ENCODE measurements at regions not wholly inside any gene's neighbourhood (a gene's known extent, or its start where the extent isn't known, plus 50 kb on each side); places are given as distances from the start of the nearest gene placed in this dataset.
"Not testable (repeated sequence)": the region's sequence is repeated elsewhere in the genome, so short reads cannot be mapped to it uniquely, and the experiment has no call there.

DNA sequence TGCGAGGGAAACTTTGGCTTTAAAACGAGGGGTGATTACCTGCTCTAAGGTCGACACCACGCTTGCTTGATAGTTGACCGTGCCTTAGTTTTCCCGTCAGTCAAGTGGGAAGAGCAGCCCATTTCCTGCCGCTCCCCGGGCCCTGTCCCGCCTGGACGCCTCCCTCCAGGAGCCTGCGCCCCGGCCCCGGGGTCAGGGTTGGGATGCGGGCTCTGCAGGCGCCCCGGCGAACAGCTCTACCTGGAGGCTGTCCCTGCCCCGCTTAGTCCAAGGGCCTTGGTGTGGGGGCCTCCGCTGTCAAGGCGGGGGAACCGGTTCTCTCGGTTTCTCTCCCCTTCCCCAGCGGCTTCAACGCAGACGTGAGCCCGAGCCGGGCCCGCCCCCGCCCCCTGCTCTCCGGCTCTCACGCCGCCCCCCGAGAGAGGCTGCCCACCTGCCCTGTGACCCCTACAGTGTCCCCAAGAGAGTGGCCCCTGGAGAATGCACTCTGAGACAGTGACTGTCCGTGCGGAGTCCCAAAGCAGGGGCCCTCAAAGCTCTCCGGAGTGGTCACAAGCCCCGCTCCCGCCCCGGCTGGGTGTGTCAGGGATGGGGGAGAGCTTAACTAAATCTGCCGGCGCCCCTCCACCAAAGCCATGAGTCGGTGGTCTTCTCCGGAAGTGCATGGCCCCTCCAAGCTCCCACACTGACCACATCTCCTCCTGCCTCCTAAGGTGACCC, 117.4 kb upstream of the SMURF2 start:
- DNase-seq (peak; percentile 43 to 85), ATAC-seq (ENCODE audit: low FRiP score in 2 of 2) (no peak)
- Histone ChIP-seq H3K27ac (peak overlapping the region; percentile 90 to 96 (median 91)), H3K27me3 (no peaks in the 10 kb centered on the region), H3K9me3 (no peaks in the 10 kb centered on the region), H3K36me3 (peaks cover 0 to 22% (median 13%) of the 10 kb centered on the region in 4 donors), H3K4me1 (peaks cover 51 to 72% (median 65%) of the 10 kb centered on the region in 4 donors), H3K4me3 (peak overlapping the region; percentile 58 to 81 (median 66))
- TF ChIP-seq POLR2A (IDR thresholded peaks at IDR 0.05) = no peak
- TF ChIP-seq POLR2AphosphoS5 (IDR thresholded peaks at IDR 0.05) = no peak
- TF ChIP-seq, protein P1, sequence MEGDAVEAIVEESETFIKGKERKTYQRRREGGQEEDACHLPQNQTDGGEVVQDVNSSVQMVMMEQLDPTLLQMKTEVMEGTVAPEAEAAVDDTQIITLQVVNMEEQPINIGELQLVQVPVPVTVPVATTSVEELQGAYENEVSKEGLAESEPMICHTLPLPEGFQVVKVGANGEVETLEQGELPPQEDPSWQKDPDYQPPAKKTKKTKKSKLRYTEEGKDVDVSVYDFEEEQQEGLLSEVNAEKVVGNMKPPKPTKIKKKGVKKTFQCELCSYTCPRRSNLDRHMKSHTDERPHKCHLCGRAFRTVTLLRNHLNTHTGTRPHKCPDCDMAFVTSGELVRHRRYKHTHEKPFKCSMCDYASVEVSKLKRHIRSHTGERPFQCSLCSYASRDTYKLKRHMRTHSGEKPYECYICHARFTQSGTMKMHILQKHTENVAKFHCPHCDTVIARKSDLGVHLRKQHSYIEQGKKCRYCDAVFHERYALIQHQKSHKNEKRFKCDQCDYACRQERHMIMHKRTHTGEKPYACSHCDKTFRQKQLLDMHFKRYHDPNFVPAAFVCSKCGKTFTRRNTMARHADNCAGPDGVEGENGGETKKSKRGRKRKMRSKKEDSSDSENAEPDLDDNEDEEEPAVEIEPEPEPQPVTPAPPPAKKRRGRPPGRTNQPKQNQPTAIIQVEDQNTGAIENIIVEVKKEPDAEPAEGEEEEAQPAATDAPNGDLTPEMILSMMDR (IDR thresholded peaks at IDR 0.05) = no peak
- no peak for TF ChIP-seq EP300 (IDR thresholded peaks at IDR 0.05)
- 36 to 41% methylated on average over 12 to 35 of the region's 43 CpGs for WGBS, 2 donors

DNA sequence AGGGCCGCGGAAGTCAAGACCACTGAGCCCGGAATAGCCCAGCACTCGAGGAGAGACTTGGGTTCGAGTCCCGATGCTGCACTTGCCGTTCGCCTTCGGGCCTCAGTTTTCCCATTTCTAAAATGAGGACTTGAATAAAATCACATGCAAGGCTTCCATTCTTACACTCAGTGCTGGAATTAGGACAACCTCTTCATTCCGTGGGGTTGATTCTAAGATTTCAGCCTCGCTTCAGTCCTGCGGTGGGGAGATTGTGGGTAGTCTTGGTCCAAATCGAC, 116.9 kb upstream of the SMURF2 start:
- Histone ChIP-seq H3K4me1 (peaks cover 51 to 77% (median 67%) of the 10 kb centered on the region in 4 donors), H3K4me3 (peak overlapping the region in 2 of 4 donors; percentile 69 to 81), H3K36me3 (peaks cover 0 to 17% (median 8%) of the 10 kb centered on the region in 4 donors), H3K27ac (peak overlapping the region in 2 of 4 donors; percentile 83 to 92)
- not testable (repeated sequence) for DNase-seq; H3K9me3 ChIP-seq; ATAC-seq (ENCODE audit: low FRiP score in 2 of 2); H3K27me3 ChIP-seq
- WGBS, 2 donors = 50 to 52% methylated on average over 9 to 13 of the region's 13 CpGs

DNA sequence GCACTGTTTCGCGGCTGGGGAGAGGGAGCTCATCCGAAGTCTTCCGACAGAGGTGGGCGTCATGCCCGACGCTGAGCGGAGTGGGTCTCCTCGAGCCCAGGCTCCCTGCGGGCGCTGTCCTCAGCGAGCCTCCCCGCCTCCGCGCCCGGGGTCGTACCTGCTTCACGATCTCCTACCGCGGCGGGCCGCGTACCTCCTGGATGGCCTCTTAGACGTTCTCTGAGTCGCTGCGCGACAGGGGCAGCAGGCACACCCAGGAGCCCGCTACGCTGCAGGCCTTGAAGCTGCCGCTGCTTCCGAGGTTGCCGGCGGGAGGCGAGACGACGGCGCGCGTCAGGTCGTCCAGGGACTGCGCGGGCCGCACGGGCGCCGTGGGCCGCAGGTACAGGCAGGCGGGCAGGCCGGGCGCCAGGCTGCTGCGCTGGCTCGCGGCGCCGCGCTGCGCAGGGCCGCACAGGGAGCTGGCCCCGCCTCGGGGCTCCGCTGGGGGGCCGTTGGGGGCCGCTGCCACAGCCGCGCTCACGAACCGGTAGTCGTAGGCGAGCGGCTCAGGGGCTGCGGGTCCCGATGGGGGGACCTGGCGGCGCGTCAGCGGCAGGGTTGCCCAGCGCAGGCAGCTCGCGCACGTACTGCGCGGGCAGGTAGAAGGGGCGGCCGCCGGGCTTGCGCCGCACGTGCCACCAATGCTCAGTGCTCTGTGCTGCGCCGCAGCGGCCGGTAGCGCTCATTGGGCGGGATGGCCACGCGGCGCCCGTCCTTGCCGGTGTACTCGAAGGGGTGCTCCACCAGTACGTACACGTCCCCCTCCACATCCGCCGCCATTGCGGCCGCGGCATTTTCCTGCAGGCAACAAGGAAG, 116.4 kb upstream of the SMURF2 start:
- H3K27ac ChIP-seq = peak overlapping the region; percentile 32 to 83 (median 54)
- ATAC-seq (ENCODE audit: low FRiP score in 2 of 2) = no peak
- peaks cover 53 to 81% (median 69%) of the 10 kb centered on the region in 4 donors for H3K4me1 ChIP-seq

DNA sequence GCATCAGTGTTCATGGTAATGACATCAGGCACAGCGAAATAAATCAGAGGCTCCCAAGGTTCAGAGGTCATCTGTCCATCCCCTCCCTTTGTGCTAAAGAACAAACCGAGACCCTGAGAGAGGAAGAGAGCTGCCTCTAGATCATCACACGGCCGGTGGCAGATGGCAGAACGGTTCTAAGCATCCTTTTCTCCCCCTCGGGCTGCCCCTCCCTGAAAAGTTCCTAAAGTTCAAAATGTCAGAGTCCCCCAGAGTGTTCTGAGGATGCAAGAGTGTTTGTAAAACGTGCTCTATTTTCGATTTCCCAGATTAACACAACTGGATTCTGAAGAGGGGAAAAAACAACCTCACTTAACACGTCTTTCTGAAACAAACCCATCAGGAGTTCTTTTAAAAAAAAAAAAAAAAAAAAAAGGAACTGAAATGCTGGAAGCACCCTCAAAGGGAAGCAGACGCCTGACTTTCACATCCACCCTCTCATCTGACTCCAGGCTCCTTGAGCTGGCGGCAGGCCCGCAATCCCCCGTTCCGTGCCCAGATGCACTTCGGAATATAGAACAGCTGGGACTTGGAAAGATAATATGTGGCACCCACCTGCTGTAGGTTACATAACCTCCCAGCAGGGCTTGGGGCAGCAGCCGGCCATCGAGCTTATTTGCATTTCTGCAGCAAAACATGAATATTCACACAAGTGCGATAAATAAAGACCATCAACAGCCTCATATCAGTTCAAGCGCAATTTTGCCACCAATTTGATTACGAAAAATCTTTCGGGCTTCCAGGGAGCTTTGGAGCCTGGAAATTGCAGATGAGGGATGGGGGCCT, 115.5 kb upstream of the SMURF2 start:
- Histone ChIP-seq H3K27ac (peak overlapping the region; percentile 72 to 83 (median 74)), H3K36me3 (peaks cover 0 to 7% (median 0%) of the 10 kb centered on the region in 4 donors), H3K27me3 (no peaks in the 10 kb centered on the region), H3K4me1 (peaks cover 61 to 87% (median 75%) of the 10 kb centered on the region in 4 donors), H3K9me3 (no peaks in the 10 kb centered on the region), H3K4me3 (peak overlapping the region in 3 of 4 donors; percentile 29 to 81 (median 69))
- DNase-seq (peak; percentile 57 to 83), ATAC-seq (ENCODE audit: low FRiP score in 2 of 2) (peak in 1 of 2 donors; percentile 34)
- TF ChIP-seq, protein P1 (IDR thresholded peaks at IDR 0.05) = no peak
- TF ChIP-seq EP300 (IDR thresholded peaks at IDR 0.05) (no peak), POLR2A (IDR thresholded peaks at IDR 0.05) (no peak), POLR2AphosphoS5 (IDR thresholded peaks at IDR 0.05) (no peak)
- WGBS, 2 donors = 33 to 42% methylated on average over 20 to 21 of the region's 21 CpGs

More for the DNA sequence above, 116.4 kb upstream of the SMURF2 start:
- H3K36me3 ChIP-seq = peaks cover 0 to 11% (median 3%) of the 10 kb centered on the region in 4 donors
- H3K4me3 ChIP-seq = peak overlapping the region in 3 of 4 donors; percentile 29 to 81 (median 69)
- H3K27me3 ChIP-seq = no peaks in the 10 kb centered on the region
- H3K9me3 ChIP-seq = no peaks in the 10 kb centered on the region
- WGBS, 2 donors = 49 to 81% methylated on average over 13 to 86 of the region's 107 CpGs
- TF ChIP-seq POLR2A (IDR thresholded peaks at IDR 0.05) (peak in 1 of 4 donors; percentile 16), EP300 (IDR thresholded peaks at IDR 0.05) (no peak), POLR2AphosphoS5 (IDR thresholded peaks at IDR 0.05) (no peak)
- TF ChIP-seq, protein P1 (IDR thresholded peaks at IDR 0.05) = no peak
- DNase-seq = peak in 1 of 2 donors; percentile 92

Data from upper lobe of left lung (tissue), 6 donors.